Hepatocyte (in vitro differentiated cells): ENCODE measurements at regions not wholly inside any gene's neighbourhood (a gene's known extent, or its start where the extent isn't known, plus 50 kb on each side); places are given as distances from the start of the nearest gene placed in this dataset.

Experiments used
- EZH2 ChIP-seq: fragments of 200-600 bp; sonication (generic); IDR thresholded peaks from 2 replicates; pipeline ENCODE4 v1.6.1; 2016; ENCODE audit warnings: antibody characterized with exemption, mild to moderate bottlenecking, borderline replicate concordance
- EZH2phosphoT487 ChIP-seq: fragments of 200-600 bp; sonication (generic); IDR thresholded peaks from one replicate; pipeline ENCODE4 v1.6.1; 2018; ENCODE audit warnings: antibody characterized with exemption, mild to moderate bottlenecking, low read depth, moderate library complexity; ENCODE audit not compliant: unreplicated experiment, severe bottlenecking
- TF ChIP-seq, protein P1 (sequence below): fragments of 200-600 bp; sonication (generic); IDR thresholded peaks from 2 replicates; pipeline ENCODE4 v1.5.1; 2016; ENCODE audit warnings: antibody characterized with exemption, mild to moderate bottlenecking; ENCODE audit not compliant: poor library complexity

- TF ChIP-seq, protein P1, sequence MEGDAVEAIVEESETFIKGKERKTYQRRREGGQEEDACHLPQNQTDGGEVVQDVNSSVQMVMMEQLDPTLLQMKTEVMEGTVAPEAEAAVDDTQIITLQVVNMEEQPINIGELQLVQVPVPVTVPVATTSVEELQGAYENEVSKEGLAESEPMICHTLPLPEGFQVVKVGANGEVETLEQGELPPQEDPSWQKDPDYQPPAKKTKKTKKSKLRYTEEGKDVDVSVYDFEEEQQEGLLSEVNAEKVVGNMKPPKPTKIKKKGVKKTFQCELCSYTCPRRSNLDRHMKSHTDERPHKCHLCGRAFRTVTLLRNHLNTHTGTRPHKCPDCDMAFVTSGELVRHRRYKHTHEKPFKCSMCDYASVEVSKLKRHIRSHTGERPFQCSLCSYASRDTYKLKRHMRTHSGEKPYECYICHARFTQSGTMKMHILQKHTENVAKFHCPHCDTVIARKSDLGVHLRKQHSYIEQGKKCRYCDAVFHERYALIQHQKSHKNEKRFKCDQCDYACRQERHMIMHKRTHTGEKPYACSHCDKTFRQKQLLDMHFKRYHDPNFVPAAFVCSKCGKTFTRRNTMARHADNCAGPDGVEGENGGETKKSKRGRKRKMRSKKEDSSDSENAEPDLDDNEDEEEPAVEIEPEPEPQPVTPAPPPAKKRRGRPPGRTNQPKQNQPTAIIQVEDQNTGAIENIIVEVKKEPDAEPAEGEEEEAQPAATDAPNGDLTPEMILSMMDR: no peak
- TF ChIP-seq EZH2phosphoT487 (no peak), EZH2 (no peak)
These were observed 94.3 kb downstream of the CEBPB start for GRCh38 chr20:50284811-50285375.
